Dedifferentiated amniotic fluid mesenchymal stem cell (primary cell): ENCODE measurements at regions not wholly inside any gene's neighbourhood (a gene's known extent, or its start where the extent isn't known, plus 50 kb on each side); places are given as distances from the start of the nearest gene placed in this dataset.
"Not testable (repeated sequence)": the region's sequence is repeated elsewhere in the genome, so short reads cannot be mapped to it uniquely, and the experiment has no call there.

Experiments used
- DNase-seq: peaks from one replicate; pipeline ENCODE4 v3.0.0-alpha.2; 2016; ENCODE audit errors: extremely low spot score

DNA sequence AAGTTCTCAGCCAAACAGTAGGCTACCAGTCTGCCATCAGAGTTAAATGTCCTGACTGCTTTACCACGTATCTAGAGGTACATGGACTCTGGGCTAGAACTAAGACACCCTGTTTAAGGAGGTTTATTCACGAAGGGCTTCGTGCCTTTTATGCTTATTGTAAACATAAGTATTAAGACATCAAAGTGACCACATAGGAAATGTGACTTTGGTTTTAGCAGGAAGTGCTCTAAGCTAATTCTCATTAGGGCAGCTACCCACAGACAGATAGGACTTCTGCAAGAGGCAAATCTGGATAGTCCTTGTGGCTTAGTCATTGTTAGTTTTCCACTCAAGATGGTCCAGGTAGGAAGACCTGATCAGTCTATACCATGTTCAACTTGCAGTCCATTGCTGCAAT is 233.3 kb upstream of the MGAT5 start:
- DNase-seq: no peak

DNA sequence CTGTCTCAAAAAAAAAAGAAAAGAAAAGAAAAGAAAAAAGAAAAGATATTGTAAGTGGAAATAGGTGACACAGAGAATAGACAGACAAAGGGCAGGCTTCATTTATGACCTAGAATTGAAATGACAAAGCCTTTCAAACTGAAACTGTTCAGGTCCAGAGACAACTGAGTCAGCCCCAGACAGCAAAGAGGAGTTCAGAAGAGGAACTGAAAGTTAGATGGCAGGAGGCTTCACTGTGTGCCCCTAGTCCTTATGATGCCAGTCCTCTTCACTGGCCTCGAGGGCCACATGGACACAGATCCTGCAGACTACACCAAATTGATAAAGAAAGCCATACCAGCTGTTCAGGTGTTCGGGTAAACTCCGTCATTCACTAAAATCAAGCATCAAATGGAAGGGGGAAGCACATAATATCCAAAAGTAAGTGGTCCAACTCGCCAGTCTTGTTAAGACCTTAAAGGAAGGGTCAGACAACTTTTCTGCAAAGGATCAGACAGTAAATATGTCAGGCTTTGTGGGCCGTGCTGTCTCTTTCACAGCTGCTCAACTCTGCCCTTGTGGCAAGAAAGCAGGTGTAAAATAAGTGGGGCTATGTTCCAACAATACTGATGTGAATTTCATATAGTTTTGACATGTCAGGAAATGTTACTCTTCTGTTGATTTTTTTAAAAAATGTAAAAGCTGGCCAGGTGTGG is 231.9 kb upstream of the MGAT5 start:
- no peak for DNase-seq

DNA sequence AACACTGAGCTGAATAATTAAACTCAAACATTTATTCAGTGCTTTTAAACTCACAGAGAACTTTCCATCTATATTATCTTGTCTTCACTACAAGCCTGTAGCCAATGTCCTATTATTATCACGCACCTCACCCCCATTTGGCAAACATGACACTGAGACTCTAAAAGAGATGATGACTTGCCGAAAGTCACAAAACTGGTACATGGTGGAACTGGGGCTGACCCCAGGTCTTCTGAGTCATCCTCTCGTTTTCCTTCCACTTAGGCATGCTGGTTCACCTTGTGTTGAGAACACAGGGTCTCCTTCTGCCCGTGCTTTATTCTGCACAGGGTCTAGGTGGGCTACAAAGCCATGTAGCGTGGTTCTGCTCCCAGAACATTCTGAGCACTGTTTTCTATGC is 230.0 kb upstream of the MGAT5 start:
- DNase-seq: no peak

DNA sequence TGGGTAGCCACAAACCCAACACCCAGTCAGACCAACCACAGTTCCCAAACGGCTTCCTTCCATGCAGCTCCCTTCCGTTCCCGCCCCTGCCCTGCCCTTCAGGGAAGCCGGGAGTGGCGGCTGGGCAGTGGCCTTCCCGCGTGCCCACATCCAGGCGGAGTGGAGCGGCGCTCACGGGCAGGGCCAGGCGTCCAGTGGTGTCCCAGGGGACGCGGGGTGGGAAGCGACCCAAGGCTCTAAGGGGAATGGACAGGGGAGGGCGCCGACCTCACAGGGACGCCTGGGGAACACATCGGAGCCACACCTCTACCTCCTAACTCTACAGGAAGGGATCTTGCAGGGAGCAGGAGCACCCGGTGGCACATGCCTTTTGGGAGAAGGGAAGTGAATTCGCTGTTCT is 225.9 kb upstream of the MGAT5 start:
- no peak for DNase-seq

DNA sequence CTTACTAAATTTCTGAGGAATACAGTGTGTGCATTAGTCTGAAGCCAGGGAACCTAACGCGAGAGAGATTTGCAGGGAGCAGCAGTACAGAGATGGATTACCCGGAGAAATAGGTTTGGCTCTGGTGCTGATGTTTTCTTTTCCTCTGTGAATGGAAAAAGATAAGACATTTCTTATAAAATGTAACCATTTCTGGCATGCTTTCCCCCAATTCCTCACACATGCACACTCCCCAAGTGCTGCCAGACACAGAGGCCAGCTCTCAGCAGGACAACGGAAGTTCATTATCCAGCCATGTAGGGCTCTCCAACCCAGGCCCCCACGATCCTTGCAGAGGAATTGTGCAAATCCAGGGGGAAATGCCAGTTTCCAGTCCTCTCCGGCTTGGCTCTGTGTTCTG is 224.5 kb upstream of the MGAT5 start:
- DNase-seq: no peak

DNA sequence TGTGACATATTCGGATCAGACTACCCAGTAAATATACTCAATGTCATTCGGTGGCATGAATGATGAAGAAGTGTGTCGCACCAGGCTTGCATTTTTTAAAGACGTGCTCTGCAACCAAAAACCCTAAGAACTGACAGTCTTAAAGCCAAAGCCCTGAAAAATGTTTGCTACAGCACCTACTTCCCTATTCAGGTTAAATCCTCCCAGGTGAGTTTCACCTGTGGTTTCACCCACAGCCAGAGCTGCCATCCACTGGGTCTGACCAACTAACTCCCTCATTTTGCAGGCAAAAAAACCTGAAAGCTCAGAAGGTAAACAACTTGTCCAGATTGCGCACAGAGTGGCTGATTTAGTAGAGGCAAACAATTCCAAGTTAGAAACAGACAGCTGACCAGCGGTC is 222.3 kb upstream of the MGAT5 start:
- DNase-seq: no peak

DNA sequence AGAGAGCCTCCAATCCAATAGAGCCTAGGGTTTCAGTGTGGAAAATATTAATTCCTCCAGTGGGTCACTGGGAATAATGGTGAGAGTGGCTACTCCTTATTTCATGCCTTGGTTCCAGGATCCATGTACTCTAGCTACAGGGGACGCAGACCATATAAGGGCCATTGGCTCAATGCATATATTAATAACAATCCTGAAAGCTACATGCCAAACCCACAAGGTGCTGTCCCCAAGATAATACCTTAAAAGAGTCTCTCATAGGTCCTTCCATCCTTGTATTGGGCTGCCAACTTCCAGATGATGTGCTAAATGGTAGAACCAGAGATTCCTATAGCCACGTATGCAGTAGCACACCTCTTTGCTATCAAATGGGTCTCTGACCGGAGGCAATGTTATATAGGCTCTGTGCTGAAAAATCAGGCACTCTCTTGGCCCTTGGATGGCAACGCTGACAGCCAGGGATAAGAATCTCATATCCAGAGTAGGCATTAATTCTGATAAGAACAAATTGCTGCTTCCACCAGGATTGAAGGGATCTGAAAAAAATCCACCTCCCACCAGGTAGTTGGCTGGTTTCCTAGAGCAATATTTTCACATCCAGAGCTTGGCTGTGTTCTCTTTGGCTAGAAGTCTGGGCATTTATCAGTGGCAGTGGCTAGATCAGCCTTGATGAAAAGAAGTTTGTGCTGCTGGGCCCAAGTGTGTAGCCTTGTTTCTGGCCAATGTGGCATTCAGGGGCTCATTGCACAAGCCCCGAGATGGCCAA is 218.1 kb upstream of the MGAT5 start:
- DNase-seq: no peak

DNA sequence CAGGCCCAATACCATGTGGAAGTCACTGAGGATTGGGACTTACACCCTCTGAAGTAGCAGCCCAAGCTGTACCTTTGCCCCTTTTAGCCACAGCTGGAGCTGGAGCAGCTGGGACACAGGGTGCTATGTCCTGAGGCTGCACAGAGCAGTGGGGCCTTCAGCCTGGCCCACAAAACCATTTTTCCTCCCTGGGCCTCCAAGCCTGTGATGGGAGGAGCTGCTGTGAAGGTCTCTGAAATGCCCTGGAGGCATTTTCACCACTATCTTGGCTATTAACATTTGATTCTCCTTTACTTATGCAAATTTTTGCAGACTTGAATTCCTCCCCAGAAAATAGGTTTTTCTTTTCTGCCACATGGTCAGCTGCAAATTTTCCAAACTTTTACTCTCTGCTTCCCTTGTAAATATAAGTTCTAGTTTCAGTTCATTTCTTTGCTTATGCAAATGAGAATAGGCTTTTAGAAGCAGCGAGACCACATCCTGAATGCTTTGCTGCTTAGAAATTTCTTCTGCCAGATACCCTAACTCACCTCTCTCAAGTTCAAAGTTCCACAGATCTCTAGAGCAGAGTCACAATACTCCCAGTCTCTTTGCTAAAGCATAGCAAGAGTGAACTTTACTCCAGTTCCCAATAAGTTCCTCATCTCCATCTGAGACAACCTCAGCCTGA is 213.8 kb upstream of the MGAT5 start:
- no peak for DNase-seq

DNA sequence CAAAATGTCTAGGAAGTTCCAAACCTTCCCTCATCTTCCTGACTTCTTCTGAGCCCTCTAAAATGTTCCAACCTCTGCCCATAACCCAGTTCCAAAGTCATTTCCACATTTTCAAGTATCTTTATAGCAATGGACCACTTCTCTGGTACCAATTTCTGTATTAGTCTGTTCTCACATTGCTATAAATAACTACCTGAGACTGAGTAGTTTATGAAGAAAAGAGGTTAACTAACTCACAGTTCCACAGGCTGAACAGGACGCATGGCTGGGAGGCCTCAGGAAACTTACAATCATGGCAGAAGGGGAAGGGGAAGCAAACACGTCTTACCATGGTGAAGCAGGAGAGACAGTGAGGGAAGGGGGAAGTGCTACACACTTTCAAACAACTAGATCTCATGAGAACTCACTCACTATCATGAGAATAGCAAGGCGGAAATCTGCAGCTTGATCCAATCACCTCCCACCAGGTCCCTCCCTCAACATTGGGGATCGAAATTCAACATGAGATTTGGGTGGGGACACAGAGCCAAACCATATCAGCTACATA is 213.2 kb upstream of the MGAT5 start:
- DNase-seq: not testable (repeated sequence)

DNA sequence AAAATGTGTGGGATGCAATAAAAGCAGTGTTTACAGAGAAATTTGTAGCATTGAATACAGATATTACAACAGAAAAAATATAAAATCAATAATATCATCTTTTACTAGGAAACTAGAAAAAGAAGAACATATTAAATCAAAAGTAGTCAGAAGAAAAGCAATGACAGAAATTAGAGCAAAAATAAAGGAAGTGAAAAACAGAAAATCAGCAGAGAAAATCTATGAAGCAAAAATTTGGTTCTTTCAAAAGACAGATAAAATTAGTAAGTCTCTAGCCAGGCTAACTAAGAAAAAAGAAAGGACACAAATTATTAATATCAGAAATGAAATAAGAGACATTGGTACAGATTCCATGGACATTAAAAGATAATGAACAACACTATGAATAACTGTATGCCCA is 212.0 kb upstream of the MGAT5 start:
- no peak for DNase-seq

DNA sequence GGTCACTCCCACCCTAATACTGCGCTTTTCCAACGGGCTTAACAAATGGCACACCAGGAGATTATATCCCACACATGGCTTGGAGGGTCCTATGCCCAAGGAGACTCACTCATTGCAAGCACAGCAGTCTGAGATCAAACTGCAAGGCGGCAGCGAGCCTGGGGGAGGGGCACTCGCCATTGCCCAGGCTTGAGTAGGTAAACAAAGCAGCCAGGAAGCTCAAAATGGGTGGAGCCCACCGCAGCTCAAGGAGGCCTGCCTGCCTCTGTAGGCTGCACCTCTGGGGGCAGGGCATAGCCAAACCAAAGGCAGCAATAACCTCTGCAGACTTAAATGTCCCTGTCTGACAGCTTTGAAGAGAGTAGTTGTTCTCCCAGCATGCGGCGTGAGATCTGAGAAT is 210.8 kb upstream of the MGAT5 start:
- DNase-seq: not testable (repeated sequence)

DNA sequence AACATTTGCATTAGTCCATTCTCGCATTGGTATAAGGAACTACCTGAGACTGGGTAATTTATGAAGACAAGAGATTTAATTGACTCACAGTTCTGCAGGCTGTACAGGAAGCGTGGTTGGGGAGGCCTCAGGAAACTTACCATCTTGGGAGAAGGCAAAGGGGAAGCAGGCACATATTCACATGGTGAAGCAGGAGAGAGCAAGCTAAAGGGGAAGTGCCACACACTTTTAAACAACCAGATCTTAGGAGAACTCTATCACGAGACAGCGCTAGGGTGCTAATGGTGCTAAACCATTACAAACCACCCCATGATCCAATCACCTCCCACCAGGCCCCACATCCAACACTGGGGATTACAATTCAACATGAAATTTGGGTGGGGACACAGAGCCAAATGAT is 201.7 kb upstream of the MGAT5 start:
- DNase-seq: no peak

DNA sequence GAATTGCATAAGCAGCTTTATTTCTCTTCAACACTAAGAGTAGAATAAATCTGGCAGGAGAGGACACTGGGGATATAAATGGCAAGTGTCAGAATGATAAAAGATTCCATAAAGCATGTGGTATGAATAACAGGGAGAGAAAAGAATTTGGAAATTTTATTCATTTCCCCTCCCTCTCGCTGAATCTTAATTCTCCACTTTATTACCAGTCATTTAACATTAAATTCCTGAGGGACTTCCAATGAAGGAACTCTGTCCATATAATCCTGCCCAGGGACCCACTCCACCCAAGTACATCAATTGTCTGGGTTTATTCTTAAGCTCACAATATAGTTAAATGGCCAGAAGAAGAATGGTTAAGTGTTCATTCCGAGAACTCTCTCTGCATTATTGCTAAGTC is 197.7 kb upstream of the MGAT5 start:
- no peak for DNase-seq

DNA sequence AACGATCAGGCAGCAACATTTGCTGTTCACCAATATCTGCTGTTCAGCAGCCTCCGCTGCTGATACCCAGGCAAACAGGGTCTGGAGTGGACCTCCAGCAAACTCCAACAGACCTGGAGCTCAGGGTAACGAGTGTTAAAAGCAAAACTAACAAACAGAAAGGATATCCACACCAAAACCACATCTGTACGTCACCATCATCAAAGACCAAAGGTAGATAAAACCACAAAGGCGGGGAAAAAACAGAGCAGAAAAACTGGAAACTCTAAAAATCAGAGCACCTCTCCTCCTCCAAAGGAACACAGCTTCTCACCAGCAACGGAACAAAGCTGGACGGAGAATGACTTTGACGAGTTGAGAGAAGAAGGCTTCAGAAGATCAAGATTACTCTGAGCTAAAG is 192.8 kb upstream of the MGAT5 start:
- DNase-seq: not testable (repeated sequence)

DNA sequence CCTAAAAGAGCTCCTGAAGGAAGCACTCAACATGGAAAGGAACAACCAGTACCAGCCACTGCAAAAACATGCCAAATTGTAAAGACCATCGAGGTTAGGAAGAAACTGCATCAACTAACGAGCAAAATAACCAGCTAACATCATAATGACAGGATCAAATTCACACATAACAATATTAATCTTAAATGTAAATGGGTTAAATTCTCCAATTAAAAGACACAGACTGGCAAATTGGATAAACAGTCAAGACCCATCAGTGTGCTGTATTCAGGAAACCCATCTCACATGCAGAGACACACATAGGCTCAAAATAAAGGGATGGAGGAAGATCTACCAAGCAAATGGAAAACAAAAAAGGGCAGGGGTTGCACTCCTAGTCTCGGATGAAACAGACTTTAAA is 191.6 kb upstream of the MGAT5 start:
- DNase-seq: not testable (repeated sequence)

DNA sequence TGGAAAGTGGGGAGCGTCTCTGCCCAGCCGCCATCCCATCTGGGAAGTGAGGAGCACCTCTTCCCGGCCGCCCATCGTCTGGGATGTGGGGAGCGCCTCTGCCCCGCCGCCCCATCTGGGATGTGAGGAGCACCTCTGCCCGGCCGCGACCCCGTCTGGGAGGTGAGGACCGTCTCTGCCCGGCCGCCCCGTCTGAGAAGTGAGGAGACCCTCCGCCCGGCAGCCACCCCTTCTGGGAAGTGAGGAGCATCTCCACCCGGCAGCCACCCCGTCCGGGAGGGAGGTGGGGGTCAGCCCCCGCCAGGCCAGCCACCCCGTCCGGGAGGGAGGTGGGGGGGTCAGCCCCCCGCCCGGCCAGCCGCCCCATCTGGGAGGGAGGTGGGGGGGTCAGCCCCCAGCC is 190.0 kb upstream of the MGAT5 start:
- not testable (repeated sequence) for DNase-seq

DNA sequence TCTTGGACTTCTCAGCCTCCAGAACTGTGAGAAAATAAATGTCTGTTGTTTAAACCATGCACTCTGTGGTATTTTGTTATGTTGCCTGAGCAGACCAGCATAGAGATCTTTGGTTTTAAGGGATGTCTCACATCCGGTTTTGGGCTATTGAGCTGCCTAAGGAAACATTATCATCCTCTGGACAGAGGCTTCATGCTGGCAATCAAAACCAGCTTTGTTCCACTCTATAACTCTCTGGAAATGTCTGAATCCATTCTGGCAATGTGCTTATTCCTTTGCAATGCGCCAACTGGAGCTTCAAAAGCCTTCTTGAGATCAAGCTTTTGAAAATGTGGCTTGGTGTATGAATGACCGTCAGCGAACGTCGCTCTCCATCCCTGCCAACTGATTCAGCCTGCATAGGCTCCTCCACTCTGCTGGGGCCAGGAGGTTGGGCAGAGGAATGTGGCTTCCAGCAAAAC is 183.6 kb upstream of the MGAT5 start:
- DNase-seq: no peak

DNA sequence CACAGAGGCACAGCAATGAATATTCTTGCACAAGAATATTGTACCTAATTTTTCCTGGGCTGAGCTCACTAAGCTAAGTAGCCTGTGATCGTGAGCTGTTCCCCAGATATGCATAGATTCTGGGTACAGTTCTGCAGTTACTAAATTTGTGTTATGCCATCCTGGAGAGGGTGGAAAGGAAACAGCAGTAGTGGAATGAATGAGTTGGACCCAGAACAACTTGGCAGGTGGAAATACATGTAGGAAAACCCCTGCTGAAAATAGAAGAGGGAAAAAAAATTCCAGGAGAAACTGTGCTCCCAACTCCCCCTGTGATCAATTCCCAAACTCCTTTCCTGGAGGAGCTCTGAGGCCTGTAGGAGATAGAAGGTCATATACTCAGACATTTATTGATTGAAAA is 181.5 kb upstream of the MGAT5 start:
- DNase-seq: no peak

DNA sequence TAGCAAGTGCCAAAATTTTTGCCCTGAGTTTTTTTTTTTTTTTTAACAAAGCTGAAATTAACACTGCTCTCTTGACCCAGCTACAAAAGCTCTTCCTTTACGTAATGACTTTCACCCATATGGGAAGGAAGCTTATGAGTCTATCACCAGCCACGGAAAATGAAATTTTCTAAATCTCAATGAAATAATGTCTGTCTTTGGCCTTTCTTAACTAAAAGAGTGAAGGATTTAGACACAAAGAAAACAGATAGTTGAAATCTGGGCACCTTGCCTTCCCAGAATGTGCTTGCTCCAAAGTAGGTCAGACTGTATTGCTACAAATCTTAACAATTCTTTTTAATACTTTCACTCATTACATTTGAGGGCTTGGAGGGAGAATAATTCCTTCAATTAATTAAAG is 180.8 kb upstream of the MGAT5 start:
- DNase-seq: no peak

DNA sequence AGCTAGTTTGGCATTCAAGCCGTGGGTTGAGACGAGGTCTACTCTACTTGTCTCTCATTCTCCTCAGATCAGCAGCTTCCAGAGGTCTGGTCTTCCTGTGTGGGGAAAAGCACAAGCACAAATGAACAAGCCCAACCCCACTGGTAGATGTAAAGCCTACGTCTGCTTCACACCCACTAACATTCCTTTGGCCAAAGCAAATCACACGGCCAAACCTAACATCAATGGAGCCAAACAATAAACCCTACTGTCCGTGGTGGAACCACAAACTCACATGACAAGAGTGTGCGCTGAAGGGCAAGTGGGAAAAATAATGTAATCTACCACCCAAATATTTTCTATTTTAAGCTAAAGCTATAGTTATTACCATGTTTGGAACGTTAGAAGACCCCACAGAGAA is 179.3 kb upstream of the MGAT5 start:
- DNase-seq: no peak

DNA sequence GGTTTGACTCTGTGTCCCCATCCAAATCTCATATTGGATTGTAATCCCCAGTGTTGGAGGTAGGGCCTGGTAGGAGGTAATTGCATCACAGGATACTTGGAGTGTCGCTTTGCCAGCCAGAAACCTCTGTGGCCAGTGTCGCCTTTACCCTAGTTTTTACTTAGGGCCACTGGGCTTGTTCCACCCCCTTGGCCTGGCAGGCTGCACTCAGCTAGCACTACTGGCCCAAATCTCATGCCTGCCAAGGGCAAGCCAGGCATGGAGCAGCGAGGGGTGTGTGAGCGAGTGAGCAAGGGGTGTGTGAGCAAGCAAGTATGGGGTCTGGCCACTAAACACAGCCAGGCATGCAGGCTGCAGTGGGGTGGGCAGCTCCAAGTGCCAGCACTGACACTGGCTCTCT is 178.7 kb upstream of the MGAT5 start:
- no peak for DNase-seq

DNA sequence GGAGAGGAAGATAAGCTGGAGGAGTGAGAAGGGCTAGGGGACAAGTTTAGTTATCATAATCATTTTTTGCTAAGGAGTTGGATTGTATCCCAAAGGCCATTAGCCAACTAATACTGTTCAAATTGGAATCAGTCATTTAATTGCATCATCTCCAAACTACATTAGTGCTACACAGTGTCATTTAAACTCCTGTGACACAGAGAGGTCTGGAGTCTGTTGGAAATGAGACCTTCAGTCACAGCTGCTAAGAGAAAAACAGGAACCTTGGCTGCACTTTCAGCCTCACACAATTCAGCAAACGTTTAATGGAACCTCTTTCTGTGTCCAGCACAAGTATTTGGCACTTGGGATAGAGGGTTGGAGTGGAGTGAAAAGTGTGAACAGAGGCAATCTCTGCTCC is 175.5 kb upstream of the MGAT5 start:
- no peak for DNase-seq

DNA sequence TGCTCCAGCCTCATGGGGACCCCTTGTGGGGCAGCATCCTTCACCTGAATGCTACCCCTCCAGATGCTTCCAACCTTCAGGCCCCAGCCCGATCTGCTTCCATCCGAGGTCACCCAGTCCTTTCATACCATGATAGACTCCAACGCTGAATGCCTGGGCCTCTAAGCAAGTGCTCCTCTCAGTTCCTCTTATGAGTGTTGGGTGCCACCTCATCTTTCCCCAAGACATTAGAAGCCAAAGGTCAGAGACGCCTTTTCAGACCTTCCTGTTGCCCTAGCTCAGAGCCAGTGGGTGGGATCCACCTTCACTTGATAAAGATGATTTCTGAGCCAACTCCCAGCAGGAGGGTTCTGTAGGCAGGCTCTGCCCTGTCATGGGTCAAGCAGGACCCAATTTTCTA is 174.5 kb upstream of the MGAT5 start:
- DNase-seq: no peak
